H9 (cell line): ENCODE measurements at regions not wholly inside any gene's neighbourhood (a gene's known extent, or its start where the extent isn't known, plus 50 kb on each side); places are given as distances from the start of the nearest gene placed in this dataset.

ENCODE experiments used
- DNase-seq: peaks from one replicate; pipeline ENCODE4 v3.0.0-alpha.2; 2017
- H2AFZ ChIP-seq: one replicate; pipeline ENCODE4 v1.6.1; 2013; ENCODE audit warnings: mild to moderate bottlenecking, low read length, control low read depth, moderate library complexity
- H2AK5ac ChIP-seq: 2 replicates; pipeline ENCODE4 v1.6.1; 2013; ENCODE audit warnings: low read length, control low read depth, mixed read lengths; ENCODE audit not compliant: insufficient read length
- H2BK120ac ChIP-seq: one replicate; pipeline ENCODE4 v1.6.1; 2013; ENCODE audit warnings: low read depth, mild to moderate bottlenecking, low read length, control low read depth, inconsistent platforms; ENCODE audit not compliant: poor library complexity, severe bottlenecking
- H2BK12ac ChIP-seq: 2 replicates; pipeline ENCODE4 v1.6.1; 2013; ENCODE audit warnings: low read length, control low read depth, mixed read lengths, low read depth; ENCODE audit not compliant: insufficient read length
- H2BK15ac ChIP-seq: 2 replicates; pipeline ENCODE4 v1.6.1; 2013; ENCODE audit warnings: low read depth, low read length, control low read depth
- H2BK20ac ChIP-seq: one replicate; pipeline ENCODE4 v1.6.1; 2013; ENCODE audit warnings: low read depth, mild to moderate bottlenecking, low read length, control low read depth, inconsistent platforms; ENCODE audit not compliant: poor library complexity, severe bottlenecking
- H2BK5ac ChIP-seq: 2 replicates; pipeline ENCODE4 v1.6.1; 2013; ENCODE audit warnings: low read length, control low read depth, mixed read lengths; ENCODE audit not compliant: insufficient read length
- H3K14ac ChIP-seq: 2 replicates; pipeline ENCODE4 v1.6.1; 2013; ENCODE audit warnings: low read length, control low read depth; ENCODE audit not compliant: insufficient read depth
- H3K18ac ChIP-seq: 2 replicates; pipeline ENCODE4 v1.6.1; 2013; ENCODE audit warnings: low read depth, mild to moderate bottlenecking, mixed read lengths, low read length, control low read depth; ENCODE audit not compliant: insufficient read length
- H3K23ac ChIP-seq: 2 replicates; pipeline ENCODE4 v1.6.1; 2013; ENCODE audit warnings: low read length, control low read depth, mixed read lengths, low read depth; ENCODE audit not compliant: insufficient read length
- H3K23me2 ChIP-seq: 2 replicates; pipeline ENCODE4 v1.6.1; 2013; ENCODE audit warnings: low read depth, mild to moderate bottlenecking, mixed read lengths, low read length, control low read depth; ENCODE audit not compliant: insufficient read length, poor library complexity, severe bottlenecking
- H3K27ac ChIP-seq: 2 replicates; pipeline ENCODE4 v1.5.1; 2013; ENCODE audit warnings: low read length, control low read depth, mixed read lengths, low read depth; ENCODE audit not compliant: insufficient read length
- H3K27me3 ChIP-seq: 2 replicates; pipeline ENCODE4 v1.6.1; 2013; ENCODE audit warnings: low read length, control low read depth, inconsistent platforms; ENCODE audit not compliant: insufficient read depth
- H3K4ac ChIP-seq: 2 replicates; pipeline ENCODE4 v1.6.1; 2013; ENCODE audit warnings: low read depth, mild to moderate bottlenecking, control low read depth, inconsistent platforms, low read length, moderate library complexity
- H3K4me1 ChIP-seq: 2 replicates; pipeline ENCODE4 v1.6.1; 2013; ENCODE audit warnings: low read length, control low read depth, inconsistent platforms; ENCODE audit not compliant: insufficient read depth
- H3K4me2 ChIP-seq: 2 replicates; pipeline ENCODE4 v1.6.1; 2013; ENCODE audit warnings: low read length, control low read depth, mixed read lengths; ENCODE audit not compliant: insufficient read length, insufficient read depth
- H3K56ac ChIP-seq: 2 replicates; pipeline ENCODE4 v1.6.1; 2013; ENCODE audit warnings: low read depth, mild to moderate bottlenecking, mixed read lengths, low read length, control low read depth; ENCODE audit not compliant: insufficient read length
- H3K79me1 ChIP-seq: 2 replicates; pipeline ENCODE4 v1.6.1; 2013; ENCODE audit warnings: low read depth, mild to moderate bottlenecking, moderate library complexity, low read length, control low read depth, inconsistent platforms; ENCODE audit not compliant: insufficient read depth, poor library complexity, severe bottlenecking
- H3K79me2 ChIP-seq: 2 replicates; pipeline ENCODE4 v1.6.1; 2013; ENCODE audit warnings: low read length, control low read depth, inconsistent platforms; ENCODE audit not compliant: insufficient read depth
- H3K9ac ChIP-seq: 2 replicates; pipeline ENCODE4 v1.6.1; 2013; ENCODE audit warnings: low read length, control low read depth, mixed read lengths; ENCODE audit not compliant: insufficient read length; ENCODE audit errors: extremely low read depth
- H3K9me3 ChIP-seq: one replicate; pipeline ENCODE4 v1.6.1; 2013; ENCODE audit warnings: low read depth, low read length, inconsistent platforms; ENCODE audit not compliant: control insufficient read depth
- H3T11ph ChIP-seq: one replicate; pipeline ENCODE4 v1.6.1; 2013; ENCODE audit warnings: mild to moderate bottlenecking, low read length, control low read depth, inconsistent platforms
- H4K20me1 ChIP-seq: one replicate; pipeline ENCODE4 v1.6.1; 2013; ENCODE audit not compliant: control insufficient read depth, insufficient read length, insufficient read depth
- H4K5ac ChIP-seq: 2 replicates; pipeline ENCODE4 v1.6.1; 2013; ENCODE audit warnings: low read depth, mild to moderate bottlenecking, mixed read lengths, low read length, control low read depth; ENCODE audit not compliant: insufficient read length
- H4K8ac ChIP-seq: replicated peaks from 2 replicates; pipeline ENCODE4 v1.6.1; 2013; ENCODE audit warnings: low read length, control low read depth, mixed read lengths, low read depth; ENCODE audit not compliant: insufficient read length
- H4K91ac ChIP-seq: 2 replicates; pipeline ENCODE4 v1.6.1; 2013; ENCODE audit warnings: low read depth, mild to moderate bottlenecking, moderate library complexity, mixed read lengths, low read length, control low read depth; ENCODE audit not compliant: insufficient read length
- H3K27ac Mint-ChIP-seq, 3 experiments: 2 replicates in 2 of 3; 3 replicates in 1 of 3; pipeline ENCODE4 v1.8.0; 2020 to 2021; ENCODE audit warnings: mixed read lengths in 3 of 3, mild to moderate bottlenecking in 1 of 3, moderate library complexity in 1 of 3
- H3K27me3 Mint-ChIP-seq: 2 replicates; pipeline ENCODE4 v1.8.0; 2021; ENCODE audit warnings: low read depth, mild to moderate bottlenecking, moderate library complexity, mixed read lengths
- H3K36me3 Mint-ChIP-seq, 3 experiments: 2 replicates in 2 of 3; 3 replicates in 1 of 3; pipeline ENCODE4 v1.8.0; 2020 to 2021; ENCODE audit warnings: low read depth in 3 of 3, mixed read lengths in 3 of 3; ENCODE audit not compliant: insufficient read depth in 1 of 3
- H3K4me1 Mint-ChIP-seq, 2 experiments: 2 replicates each; pipeline ENCODE4 v1.8.0; 2020; ENCODE audit warnings: mixed read lengths in 2 of 2
- H3K4me3 Mint-ChIP-seq, 2 experiments: 2 replicates in 1 of 2; 3 replicates in 1 of 2; pipeline ENCODE4 v1.8.0; 2020 to 2021; ENCODE audit warnings: mild to moderate bottlenecking in 2 of 2, mixed read lengths in 2 of 2, moderate library complexity in 1 of 2
- H3K9me3 Mint-ChIP-seq, 2 experiments: 2 replicates in 1 of 2; 3 replicates in 1 of 2; pipeline ENCODE4 v1.8.0; 2020; ENCODE audit warnings: mild to moderate bottlenecking in 2 of 2, mixed read lengths in 2 of 2, moderate library complexity in 1 of 2
- WGBS: extraction: QIAGEN DNeasy Blood & Tissue Kit; methylation state at CpG from one replicate; pipeline ENCODE4 v1.1.7; 2013; ENCODE audit warnings: missing lambda C conversion rate, low lambda C conversion rate, mixed read lengths; ENCODE audit not compliant: insufficient read length; ENCODE audit errors: extremely low coverage; 5-methylcytosine and 5-hydroxymethylcytosine counted together
- TF ChIP-seq, protein P1 (sequence below): fragments of 200-600 bp; sonication (generic); conservative IDR thresholded peaks from 3 replicates; pipeline ENCODE4 v1.8.0; 2021; ENCODE audit warnings: antibody characterized with exemption, mild to moderate bottlenecking

DNA sequence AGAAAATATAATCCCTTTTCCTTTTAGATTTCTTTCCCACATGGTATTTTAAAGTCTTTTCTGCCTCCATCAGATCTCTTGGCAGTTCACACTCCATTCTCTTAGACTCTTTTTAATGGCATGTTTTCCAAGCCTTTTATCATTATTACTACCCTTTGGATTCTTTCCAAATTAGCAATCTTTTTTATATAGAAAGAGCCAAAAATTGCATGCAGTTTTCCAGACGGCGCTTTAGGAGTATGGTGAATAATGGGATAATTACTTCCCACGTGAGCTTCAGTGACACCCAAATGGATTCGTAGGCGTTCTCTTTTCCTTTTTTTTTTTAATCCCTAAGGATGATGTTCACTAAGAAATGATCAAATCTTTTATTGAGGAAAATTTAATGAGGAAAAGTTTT is 354.8 kb upstream of the DNAJC19 start:
- H2BK120ac ChIP-seq, result no peak overlapping the region
- H2BK12ac ChIP-seq, result no peak overlapping the region
- H3K27ac ChIP-seq, result no peak overlapping the region
- H3K4me3 Mint-ChIP-seq, result no peak overlapping the region
- no peak overlapping the region for H3K4me2 ChIP-seq
- H3K9ac ChIP-seq, result no peak overlapping the region
- peaks cover 6 to 8% of the 10 kb centered on the region in 2 experiments; a peak in 4 of 5 replicates for H3K9me3 Mint-ChIP-seq
- H3K79me1 ChIP-seq, result no peaks in the 10 kb centered on the region
- no peak overlapping the region for H3T11ph ChIP-seq
- no peak overlapping the region for H3K23ac ChIP-seq
- H2AFZ ChIP-seq, result no peak overlapping the region
- H4K91ac ChIP-seq, result no peak overlapping the region
- H3K18ac ChIP-seq, result no peak overlapping the region
- WGBS, result no CpG with 5 or more reads among the region's 5 CpGs
- H4K20me1 ChIP-seq, result no peaks in the 10 kb centered on the region
- no peak overlapping the region for H2BK5ac ChIP-seq
- peaks cover 6 to 8% of the 10 kb centered on the region in 2 experiments; a peak in 3 of 4 replicates for H3K4me1 Mint-ChIP-seq
- H3K27me3 Mint-ChIP-seq, result no peaks in the 10 kb centered on the region
- no peak overlapping the region for H2AK5ac ChIP-seq
- no peak overlapping the region for H2BK15ac ChIP-seq
- H3K4me1 ChIP-seq, result no peaks in the 10 kb centered on the region
- H3K56ac ChIP-seq, result no peak overlapping the region
- no peaks in the 10 kb centered on the region for H3K23me2 ChIP-seq
- no peaks in the 10 kb centered on the region for H3K79me2 ChIP-seq
- H3K4ac ChIP-seq, result no peak overlapping the region
- no peak overlapping the region for H3K27ac Mint-ChIP-seq
- H3K36me3 Mint-ChIP-seq, result peaks cover 0 to 8% (median 1%) of the 10 kb centered on the region in 3 experiments; a peak in 2 of 7 replicates
- no peak overlapping the region for H2BK20ac ChIP-seq
- no peak overlapping the region for H4K8ac ChIP-seq
- H4K5ac ChIP-seq, result no peak overlapping the region
- no peaks in the 10 kb centered on the region for H3K27me3 ChIP-seq
- no peak for DNase-seq
- H3K14ac ChIP-seq, result no peak overlapping the region
- TF ChIP-seq, protein P1, sequence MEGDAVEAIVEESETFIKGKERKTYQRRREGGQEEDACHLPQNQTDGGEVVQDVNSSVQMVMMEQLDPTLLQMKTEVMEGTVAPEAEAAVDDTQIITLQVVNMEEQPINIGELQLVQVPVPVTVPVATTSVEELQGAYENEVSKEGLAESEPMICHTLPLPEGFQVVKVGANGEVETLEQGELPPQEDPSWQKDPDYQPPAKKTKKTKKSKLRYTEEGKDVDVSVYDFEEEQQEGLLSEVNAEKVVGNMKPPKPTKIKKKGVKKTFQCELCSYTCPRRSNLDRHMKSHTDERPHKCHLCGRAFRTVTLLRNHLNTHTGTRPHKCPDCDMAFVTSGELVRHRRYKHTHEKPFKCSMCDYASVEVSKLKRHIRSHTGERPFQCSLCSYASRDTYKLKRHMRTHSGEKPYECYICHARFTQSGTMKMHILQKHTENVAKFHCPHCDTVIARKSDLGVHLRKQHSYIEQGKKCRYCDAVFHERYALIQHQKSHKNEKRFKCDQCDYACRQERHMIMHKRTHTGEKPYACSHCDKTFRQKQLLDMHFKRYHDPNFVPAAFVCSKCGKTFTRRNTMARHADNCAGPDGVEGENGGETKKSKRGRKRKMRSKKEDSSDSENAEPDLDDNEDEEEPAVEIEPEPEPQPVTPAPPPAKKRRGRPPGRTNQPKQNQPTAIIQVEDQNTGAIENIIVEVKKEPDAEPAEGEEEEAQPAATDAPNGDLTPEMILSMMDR, result no peak
- no peaks in the 10 kb centered on the region for H3K9me3 ChIP-seq
